Kidney capillary endothelial cell (primary cell): ENCODE measurements at regions not wholly inside any gene's neighbourhood (a gene's known extent, or its start where the extent isn't known, plus 50 kb on each side); places are given as distances from the start of the nearest gene placed in this dataset.
"Not testable (repeated sequence)": the region's sequence is repeated elsewhere in the genome, so short reads cannot be mapped to it uniquely, and the experiment has no call there.

Source experiments
- DNase-seq: peaks from one replicate; pipeline ENCODE4 v3.0.0-alpha.2; 2018; ENCODE audit warnings: low spot score

DNA sequence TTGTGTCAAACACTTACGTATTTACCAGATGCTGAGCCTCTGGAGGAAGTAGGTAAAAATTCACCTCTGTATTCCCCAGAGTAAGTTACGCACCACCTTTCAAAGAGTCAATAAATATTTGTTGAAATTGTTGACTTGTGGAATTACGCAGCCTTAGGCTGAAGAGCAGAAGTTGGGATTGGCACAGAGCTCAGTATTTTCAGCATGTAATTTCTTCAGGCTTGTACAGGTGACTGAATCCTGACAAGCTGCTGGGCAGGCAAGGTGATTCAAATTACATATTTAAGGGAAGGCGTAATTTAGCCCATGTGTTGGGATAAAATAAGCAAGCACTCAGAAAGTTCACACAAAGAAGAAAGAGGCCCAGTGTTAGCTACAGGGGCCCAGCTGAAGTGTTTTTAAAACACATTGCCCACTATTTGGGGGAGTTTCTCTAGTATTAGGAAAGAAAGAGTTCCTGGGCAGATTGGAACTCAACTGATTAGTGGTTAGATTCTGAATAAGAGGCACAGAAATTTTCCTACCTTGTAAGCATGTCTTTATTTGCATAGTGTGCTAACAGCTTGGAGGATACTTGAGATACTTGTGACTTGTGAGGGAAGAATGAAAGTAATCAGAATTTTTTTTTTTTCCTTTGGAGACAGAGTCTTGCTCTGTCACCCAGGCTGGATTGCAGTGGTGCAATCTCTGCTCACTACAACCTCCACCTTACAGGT is 165.3 kb upstream of the FBXL7 start:
- DNase-seq: no peak

DNA sequence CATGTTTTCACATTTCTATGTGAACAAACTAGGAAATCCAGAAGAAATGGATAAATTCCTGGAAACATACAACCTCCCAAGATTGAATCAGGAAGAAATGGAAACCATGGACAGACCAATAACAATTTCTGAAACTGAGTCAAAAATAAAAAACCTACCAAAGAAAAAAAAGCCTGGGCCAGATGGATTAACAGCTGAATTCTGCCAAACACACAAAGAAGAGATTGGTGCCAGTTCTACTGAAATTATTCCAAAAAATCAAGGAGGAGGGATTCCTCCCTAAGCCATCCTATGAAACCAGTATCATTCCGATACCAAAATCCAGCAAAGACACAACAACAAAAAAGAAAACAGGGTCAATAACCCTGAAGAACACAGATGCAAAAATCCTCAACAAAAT is 166.9 kb upstream of the FBXL7 start:
- DNase-seq: no peak

DNA sequence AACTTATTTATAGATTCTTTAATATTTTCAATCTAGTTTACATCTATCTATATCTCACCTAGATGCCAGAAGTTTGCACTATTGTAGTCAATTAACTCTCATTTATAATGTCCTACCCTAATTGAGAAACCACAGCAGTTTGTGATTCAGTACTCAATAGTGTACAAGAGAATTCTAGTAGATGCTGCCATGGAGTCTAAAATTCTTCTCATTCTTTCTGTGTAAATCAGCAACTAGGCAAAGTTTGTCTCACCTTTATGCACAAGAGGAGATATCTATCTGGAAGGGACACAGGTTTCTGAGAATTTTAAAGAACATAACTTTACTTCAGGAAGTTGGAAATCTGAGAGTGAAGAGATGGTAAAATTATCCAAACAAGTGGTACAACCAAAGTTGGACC is 173.0 kb upstream of the FBXL7 start:
- no peak for DNase-seq

DNA sequence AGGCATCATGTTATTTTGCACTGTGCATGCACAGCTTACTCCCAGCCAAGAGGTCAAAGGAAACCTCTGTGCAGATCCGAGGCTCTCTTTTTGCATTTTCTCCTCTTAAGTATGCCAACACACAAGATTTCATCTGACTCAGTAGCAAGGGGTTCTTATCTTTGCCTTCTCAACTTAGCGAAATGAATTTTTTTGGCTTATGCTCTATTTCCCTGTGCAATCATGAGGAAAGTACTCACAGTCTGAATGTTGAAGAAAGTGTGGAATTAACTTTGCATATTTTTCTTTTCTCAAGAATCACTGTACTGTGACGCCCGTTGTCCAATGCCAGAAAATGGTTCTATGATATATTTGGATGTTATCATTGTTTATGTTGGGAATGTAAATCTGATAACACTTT is 173.5 kb upstream of the FBXL7 start:
- DNase-seq: no peak

DNA sequence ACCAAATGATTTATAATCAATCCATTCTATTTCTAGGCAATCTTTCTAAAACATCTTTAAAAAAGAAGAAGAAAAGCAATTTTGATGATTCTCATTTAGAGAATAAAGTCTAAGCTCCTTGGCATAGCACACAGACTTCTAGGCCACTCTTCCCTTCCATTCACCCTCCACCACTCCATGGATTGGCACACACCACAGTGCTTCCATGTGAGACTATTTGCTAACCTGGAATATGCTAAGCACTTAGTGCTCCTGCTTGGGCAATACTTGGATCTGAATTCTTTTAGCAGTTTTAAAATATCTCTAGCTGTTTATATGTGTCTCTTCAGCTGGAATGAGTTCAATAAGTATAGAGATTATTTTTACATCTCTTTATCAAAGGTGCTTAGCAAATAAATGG is 177.6 kb upstream of the FBXL7 start:
- DNase-seq: no peak

DNA sequence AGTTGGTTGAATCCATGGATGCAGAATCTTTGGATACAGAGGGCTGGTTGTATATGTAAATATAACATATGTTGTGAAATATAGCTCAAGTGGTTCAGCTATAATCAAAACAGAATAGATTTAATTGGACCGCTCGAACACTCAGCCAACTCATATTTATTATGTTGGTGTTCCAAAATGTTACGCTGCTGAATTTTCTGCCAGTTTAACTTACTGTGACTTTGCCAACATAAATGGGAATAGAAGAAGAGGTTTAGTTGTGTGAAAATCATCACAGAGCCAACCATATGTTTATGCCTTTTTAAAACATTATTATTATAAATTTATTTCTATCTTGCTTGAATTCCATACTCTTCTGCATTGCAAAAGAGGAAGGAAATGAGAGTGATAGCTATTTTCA is 178.2 kb upstream of the FBXL7 start:
- DNase-seq: no peak

DNA sequence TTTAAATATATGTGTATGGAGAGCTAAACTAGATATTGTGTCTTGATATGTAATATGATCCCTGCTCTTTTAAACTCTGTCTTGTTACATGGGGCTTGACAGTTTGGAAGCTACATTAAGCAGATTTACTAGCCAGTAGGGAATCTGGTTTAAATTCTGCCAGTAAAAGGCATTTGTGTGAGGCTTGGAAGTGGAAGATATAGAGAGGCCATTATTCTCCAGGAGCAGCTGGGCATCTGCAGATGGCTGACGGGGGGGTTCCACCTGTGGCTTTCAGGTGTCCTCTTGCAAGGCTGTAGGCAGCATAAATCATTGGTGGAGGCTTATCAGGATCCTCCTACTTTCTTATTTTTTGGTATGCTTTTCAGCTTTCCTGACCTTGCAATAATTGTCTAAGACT is 179.1 kb upstream of the FBXL7 start:
- DNase-seq: no peak

DNA sequence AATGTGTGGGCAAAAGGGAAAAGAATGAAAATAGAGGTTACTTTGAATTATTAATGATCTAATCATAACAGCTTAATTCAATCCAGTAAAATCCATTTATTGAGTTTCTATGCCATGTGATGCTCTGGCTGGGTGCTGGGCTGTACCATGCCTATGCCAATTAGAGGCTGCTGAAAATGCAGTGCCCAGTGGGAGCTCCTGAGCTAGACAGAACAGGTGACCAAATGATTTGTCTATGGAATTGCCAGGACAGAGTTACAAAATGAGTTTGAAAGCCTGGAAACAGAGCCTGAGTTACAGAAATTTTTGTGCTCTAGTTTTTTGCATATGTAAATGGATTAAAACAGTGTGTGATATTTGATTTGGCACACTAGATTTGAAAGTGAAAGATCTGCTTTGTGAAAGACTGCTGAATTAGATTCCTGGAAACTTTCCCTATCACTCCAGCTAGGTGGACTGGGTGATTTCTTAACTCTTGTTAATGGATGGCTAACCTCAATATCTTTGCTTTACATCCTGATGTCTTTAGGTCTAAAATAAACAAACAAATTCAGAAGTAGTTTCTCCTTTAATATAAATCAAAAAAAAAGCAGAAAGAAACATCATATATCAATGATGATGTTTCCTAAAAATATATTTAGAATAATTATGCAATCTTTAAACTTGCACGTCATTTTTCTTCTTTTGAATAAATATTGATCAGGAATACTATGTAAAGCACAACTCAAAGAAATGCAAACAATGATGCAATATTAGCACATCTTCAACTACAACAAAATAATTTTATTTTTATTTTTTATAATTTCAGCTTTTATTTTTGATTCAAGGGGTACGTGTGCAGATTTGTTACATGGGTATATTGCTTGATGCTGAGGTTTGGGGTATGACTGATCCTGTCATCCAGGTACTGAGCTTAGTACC is 194.8 kb upstream of the FBXL7 start:
- no peak for DNase-seq

DNA sequence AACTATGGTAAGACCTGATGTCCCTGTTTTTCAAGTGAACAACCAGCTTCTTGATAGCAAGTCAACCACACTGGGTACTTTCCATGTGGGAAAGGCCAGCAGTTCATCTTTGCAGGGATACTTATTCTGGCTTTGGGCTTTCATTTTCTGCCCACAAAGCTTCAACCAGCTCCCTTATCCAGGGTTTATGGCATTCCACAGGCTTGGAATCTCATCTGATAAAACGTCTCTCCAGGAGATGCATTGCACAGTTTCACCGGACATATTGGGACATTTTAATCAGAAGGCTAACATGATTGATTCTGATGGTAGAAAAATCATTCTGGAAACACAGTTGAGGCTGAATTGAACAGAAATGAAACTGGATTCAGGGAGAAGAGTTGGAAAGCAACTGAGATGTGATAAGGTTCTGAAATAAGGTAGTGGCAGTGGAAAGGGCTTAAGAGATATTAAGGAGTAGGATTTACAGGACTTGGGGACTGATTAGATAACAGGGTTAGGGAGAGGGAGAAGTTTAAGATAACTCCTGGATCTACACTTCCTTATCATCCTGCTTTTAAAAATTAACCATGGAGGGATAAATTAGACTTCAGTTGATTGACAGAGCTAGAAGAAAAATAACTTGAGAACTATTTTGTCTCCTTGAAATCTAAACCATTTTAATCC is 195.8 kb upstream of the FBXL7 start:
- DNase-seq: no peak

DNA sequence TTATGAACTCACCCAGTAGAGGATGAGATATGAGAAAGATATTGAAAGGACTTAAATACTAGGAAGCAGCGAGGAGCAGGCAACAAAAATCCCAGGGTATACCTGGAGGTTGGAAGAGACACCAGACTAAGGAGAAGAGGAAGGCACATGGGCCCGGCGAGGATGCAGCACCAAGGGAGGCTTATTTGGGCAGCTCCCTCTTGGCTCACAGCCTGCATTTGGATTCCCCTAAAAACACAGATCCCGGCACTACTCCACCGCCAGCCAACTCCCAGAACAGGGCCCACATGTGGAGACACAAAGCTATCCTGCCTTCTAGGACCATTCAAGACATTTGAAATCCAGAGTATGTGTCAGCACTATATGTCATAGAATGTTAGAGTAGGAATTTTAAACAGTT is 199.8 kb upstream of the FBXL7 start:
- no peak for DNase-seq

DNA sequence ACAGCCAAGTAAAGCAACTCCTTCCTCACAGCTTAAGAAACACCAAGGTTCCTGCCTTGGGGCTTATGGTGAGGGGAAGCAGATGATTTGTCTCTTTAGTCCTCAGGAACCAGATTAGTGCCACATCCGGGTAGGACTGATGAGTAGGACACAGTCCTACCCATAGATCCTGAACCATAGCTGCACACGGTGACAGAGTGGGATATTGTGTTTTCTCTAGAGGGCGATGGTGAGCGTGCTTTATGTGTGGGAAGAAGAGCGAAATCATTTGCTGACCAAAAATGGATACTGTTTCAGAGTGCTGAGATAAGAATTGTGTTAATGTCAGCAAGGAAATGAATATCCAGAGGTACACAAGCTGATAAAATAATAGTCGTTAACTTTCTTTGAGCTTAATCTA is 209.0 kb upstream of the FBXL7 start:
- DNase-seq: no peak

DNA sequence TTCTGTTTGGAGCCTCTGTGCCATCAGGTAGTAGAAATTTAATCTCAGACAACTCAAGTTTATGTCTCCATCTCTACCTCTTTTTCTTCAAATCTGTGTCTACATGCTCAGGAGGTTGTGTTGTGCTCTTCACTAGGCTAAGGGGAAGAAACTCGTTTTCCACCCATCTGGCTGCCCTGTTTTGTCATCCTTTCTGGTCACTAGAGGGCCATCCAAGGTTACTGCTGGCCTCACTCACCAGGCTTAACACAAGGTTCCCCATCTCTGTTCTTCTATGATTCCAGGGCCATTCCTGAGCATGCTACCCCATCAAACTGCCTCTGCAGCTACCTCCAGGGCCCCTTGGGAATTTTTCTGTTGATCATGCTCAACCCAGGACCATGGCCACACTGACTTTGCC is 213.3 kb upstream of the FBXL7 start:
- DNase-seq: peak; percentile 14

DNA sequence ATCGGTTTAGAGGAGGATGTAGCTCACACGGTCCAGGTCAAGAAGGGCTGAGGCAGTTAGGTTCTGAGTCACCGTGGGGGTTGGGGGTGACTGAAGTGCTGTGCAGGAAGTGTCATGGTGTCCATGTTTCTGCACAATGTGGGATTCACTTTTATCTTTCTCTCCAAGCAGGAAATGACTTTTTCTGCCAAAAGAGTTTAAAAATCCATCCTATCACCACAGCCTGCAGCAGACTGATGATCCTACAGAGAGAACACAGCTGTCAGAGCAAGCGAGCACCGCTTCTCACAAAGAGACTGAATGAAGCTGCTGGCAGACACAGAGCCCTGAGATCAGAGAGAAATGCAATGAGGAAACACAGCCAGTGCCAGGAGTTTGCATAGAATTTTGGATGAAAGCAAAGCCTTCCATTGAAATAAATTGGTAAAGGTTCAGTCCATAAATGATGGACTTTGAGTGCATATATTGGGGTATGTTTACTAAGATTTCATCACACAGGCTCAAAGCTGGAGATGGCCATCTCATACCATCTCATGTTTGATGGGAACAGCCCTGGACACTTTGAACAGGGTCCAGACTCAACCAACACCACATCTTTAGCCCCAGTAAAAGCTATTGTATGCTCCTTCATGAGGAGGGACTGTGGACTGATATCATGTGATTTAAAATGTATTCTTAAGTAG is 213.9 kb upstream of the FBXL7 start:
- peak; percentile 83 for DNase-seq

DNA sequence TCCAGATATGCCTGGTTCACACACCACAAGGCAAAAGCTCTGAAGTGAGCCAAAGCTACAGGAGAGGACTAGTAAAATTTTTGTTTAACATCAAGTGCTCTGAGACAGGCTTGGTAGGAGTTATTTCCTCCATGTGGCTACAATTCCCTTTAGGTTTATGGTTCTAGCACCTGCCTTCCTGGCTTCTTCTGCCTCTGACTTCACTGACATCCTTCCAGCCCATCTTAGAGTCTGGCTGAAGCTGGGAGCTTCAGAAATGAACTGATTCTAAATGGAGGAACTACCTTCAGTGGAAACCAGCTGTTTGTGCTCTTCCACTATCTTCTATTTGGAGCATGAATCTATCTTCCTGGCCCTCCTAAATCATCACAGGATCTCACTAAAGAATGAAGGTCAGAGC is 215.3 kb upstream of the FBXL7 start:
- no peak for DNase-seq

DNA sequence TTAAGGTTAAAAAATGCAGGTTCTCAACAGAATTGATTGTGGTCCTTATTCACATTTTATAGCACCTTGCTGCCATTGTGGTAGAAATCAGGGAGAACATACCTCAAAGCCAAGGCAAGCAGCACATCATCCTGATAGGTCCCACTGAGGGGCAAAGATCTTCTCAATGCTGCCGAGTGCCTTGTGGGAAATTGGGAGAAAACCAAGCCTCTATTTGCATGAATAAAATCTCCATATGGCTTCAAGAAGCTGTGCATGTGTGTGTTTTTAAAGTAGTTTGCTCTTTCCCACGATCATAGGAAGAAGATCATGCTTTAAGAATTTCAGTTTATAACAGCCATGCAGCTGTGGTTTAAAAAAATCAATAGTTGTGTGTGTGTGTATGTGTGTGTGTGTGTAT is 216.9 kb upstream of the FBXL7 start:
- no peak for DNase-seq

DNA sequence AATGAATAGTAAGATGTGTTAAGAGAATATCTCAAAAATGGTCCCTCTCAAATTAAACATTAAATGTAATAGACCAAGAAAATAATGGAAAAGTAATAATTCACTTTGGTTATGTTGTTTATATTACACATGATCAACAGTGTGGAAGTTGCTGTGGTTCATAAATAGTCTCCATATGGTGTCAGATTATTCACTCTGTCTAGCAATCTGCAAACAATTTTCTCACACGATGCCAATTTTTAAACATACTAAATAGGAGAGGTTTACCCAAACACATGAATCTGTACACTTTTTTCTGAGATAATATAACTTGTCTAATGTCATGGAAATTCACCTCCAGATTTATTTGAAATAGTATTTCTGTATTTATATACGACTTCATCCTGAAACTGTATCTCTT is 217.4 kb upstream of the FBXL7 start:
- DNase-seq: no peak

DNA sequence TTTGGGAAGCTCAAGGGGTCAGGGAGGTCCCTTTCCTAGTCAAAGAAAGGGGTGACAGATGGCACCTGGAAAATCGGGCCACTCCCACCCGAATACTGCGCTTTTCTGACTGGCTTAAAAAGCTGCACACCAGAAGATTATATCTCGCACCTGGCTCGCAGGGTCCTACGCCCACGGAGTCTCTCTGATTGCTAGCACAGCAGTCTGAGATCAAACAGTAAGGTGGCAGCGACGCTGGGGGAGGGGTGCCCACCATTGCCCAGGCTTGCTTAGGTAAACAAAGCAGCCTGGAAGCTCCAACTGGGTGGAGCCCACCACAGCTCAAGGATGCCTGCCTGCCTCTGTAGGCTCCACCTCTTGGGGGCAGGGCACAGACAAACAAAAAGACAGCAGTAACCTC is 228.4 kb upstream of the FBXL7 start:
- DNase-seq: not testable (repeated sequence)

DNA sequence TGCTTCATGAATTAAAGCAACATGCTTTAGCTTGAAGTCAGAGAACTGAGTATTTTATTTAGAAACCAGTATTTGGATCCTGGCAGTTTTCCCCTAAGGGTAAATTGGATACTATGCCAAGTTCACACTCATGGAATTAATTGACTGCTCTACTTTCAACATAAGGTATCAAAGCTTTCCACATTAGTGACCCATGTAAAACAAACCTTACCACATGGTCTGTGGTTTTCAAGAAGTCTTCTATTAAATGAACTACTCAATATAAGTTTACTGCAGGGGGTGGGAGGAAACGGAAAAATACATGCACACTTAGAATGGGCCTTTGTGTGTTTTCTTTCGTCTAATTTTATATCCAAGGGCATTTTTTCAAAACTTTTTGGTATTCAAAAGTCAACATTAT is 232.0 kb upstream of the FBXL7 start:
- no peak for DNase-seq

DNA sequence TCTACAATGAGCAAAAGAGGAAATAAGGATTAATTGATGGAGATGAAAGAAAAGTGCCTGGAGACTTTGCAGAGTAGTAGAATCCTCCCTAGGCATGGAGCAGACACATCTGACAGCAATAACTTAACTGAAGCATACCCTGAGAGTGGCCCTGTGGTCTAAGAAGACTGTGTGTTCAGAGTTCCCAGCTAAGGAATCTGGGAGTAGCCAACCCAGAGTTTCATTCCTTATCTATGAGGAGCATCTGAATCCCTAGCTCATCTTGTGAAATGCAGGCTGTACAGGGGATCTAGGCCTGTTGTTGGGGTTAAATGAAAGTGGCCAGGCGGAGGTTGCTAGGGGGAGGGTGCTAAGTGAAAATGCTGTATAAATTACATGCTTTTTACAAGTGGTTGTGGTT is 233.1 kb upstream of the FBXL7 start:
- DNase-seq: no peak

DNA sequence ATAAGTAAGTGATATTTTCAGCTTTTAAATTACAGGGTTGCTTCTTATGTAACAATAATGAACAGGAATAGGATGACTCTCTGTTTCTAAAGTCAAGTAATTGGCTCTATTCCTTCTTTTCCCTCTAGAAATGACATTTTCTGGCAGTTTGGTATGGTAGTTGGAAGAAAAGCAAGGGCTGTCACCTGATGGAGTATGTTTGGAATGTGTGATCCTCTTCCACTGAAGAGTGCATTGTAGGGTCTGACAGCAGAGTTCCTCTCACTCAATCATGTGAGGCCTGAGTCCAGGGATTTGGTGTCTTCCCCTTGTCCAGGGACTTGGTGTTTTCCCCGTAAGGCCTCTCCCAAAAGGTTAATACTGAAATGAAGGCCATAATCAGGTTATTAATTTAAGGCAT is 233.8 kb upstream of the FBXL7 start:
- DNase-seq: no peak

DNA sequence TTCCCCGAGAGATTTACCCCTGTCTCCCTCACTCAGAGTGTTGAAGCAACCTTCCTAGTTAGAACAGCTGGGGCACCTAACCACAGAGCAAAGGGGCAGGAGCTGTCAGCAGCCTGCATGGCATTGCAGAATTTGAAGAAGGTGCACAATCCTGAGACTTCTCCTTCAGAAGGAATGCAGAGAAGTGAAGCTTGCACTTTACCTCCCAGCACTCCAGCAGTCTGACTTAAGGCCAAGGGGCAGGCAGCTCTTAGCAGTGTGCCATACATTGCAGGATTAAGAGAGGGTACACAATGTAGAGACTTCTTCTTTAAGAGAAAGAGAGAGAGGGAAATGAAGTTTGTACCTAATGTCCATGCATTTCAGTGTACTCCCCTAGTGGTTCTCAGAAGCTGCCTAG is 236.0 kb upstream of the FBXL7 start:
- DNase-seq: no peak

DNA sequence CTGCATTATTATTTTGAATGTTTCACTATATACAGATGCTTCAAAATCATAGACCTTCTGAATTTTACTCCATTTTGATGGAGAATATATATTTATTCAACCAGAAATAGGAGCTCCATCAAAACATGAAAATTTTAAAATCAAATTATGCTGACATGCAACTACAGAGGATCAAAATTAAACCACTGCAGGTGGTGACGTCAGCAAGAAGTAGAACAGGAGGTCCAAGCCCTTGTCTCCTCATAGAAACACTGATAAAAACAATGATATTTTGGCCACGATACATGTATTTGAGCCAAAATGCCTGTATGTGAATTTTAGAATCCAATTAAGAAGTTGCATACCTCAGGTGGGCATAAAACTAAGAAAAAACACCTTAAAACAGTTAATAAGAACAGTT is 236.6 kb upstream of the FBXL7 start:
- DNase-seq: no peak
